ENCODE measurements at regions not wholly inside any gene's neighbourhood (a gene's known extent, or its start where the extent isn't known, plus 50 kb on each side); places are given as distances from the start of the nearest gene placed in this dataset.

DNA sequence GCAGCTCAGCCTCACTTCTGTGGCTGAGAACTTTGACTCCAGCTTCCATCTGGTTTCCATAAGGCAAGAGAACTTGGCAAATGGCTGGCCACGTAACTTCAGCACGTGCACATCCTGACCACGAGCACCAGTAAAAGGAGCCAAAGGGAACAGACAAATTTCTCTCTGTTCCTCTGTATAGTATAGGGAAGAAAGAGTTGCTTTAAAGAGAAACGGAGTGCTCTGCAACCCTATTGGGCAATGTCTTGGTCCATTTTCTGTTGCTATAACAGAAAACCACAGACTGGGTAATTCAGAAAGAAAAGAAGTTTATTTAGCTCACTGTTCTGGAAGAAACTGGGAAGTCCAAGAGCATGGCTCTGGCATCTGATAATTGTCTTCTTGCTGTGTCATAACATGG is 558.7 kb downstream of the ACTL7B start:
- no peak for TF ChIP-seq POLR2A (IDR thresholded peaks at IDR 0.05; ENCODE audit: low read length)
- no peak for TF ChIP-seq GATA1 (IDR thresholded peaks at IDR 0.05; ENCODE audit: low read depth, low read length)

All from erythroblast (primary cell).